ENCODE measurements at regions not wholly inside any gene's neighbourhood (a gene's known extent, or its start where the extent isn't known, plus 50 kb on each side); places are given as distances from the start of the nearest gene placed in this dataset.

DNA sequence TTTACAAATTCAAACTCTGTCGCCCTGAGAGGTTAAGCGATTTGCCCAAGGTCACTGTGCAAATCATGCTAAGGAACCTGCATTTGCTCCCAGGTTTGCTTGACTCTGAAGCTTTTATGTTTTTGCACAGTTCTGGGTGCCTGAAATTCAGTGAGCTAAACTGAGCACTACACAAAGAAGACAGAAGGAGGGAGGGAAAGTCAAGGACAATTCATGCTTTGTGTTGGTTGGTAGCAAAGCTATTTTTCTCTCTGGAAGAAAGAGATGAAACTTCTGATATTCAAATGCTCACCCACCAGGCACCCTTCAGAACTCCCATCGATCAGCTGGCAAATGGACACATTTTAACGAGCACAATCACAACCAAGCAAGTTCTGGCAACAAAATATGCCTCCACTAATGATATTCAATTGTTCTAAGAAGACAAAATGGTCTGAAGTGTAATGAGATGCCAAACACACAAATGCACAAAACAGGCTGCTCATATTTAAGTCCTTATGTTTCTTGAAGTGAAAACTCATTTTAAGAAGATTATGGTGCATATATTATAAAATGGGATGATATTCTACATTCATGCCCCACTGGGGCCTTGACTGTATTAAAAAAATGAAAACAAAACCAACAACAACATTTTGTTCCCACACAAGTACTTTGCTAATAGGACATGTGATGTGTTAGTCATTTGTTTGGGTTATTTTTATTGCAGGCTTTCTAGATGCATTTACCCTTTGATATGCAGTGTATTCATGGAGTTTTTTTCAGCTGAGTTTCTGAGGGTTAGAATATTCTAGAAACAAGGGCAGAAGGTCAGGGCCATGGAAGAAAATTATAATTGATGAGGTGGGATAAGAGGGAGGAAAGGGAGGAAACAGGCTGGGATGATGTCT is 445.6 kb upstream of the CELF4 start:
- no peak for DNase-seq (ENCODE audit: low spot score)

DNA sequence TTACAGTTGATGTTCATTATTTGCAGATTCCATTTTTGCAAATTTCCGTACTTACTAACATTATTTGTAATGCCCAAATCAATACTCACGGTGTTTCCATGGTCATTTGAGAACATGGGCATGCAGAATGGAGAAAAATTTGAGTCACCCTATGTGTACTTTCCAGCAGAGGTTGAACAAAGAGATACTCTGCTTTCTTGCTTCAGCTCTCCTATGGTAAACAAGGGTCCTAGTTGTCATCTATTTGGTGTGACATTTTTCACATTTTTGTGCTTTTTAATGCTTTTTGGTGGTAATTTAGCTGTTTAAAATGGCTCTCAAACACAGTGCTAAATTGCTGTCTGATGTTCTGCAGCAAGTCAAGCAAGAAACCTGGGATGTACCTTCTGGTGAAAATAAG is 444.4 kb upstream of the CELF4 start:
- no peak for DNase-seq (ENCODE audit: low spot score)

DNA sequence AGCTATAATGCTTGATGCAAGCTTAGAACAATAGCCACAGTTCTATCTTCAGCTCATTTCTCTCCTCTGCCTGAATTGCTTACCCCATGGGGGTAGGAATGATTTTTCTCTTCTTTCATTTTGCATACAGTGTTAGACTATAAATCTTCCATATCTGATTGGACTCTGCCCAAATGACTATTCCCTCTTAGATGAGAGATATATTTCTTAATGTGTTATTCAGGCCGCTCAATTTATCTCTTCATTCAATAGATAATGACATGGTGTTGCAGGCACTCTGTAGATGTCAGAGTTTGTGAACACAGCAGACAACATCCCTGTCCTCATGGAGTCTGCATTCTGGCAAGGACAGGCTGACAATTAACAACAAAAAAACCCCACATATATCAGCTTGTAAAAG is 443.7 kb upstream of the CELF4 start:
- DNase-seq (ENCODE audit: low spot score), result no peak

DNA sequence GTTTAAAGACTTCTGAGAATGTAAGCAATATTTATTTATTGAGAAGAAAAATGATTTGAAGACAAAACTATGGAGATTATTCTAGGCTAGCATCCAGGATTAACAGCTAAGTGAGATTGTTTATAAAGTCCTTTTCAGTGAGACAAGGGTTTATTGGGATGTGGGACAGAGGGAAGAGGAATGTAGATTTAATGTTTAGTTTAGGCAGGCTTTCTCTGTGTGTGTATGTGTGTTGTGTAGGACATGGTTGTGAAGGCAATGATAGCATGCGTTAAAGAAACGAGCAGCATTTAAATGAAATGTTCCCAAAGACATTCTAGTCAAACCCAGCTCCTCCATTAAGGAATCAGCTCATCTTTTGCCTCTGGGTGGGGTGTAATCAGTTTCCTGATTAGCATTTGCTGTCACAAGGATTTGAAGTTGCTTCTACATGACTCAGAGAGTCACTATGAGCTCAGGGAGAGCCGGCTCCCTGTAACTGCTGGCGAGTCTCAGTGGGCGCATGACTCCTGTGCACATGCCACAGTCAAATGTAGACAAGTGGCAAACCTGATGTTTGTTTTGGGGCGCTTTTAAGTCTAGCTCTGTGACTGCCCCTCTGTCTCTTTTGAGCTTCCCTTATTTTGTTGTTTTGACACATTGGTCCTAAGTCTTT is 442.2 kb upstream of the CELF4 start:
- DNase-seq (ENCODE audit: low spot score), result no peak

DNA sequence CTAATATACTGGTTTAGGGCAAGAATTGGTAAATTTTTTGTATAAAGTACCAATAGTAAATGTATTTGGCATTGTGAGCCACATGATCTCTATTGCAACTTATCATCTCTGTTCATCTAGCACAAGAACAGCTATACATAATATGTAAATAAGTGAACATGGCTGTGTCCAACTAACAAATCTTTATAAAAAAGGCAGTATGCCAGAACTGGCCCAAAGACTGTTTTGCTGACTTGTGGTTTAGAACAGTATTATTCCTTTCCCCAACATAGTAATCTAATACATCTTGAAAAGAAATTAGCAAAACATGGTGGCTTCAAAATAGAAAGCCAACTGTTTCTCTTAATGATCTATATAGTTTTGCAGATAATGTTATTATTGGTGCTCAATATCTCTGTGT is 441.4 kb upstream of the CELF4 start:
- no peak for DNase-seq (ENCODE audit: low spot score)

DNA sequence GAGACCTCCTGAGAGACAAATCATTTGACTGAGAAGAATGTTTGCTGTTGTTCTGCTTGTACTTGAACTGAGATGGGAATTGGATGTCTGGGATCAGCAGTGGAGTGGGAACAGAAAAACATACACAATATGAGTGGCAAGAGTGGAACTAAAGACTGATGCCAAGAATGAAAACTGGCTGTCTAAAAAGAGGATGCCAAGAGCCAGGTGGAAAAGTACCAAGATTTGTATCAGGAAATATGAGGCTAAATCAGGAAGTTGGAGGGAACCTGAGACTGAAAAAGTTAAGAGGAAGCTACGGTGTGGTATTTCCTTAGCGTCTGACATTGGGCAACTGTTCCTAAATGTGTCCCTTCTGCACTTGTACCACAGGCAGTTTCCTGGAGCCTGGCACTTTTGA is 440.9 kb upstream of the CELF4 start:
- DNase-seq (ENCODE audit: low spot score), result no peak

DNA sequence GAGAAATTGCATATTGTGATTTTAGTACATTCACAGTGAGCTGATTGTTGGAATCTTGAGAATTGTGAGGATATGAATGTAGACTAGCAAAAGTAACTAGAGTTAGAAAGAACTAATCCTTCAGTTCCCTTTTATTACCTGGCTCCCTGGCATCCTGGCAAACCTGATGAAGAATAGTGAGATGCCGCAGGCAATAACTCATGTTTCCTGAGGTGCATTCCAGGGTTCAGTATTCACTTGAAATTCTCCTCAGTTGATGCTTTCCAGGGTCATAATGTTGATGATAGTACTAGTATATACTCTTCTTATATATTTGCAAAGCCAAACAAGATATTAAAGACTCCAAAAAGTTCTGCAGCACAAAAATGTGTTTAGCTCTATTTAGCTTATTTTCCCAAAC is 432.1 kb upstream of the CELF4 start:
- DNase-seq (ENCODE audit: low spot score), result no peak

DNA sequence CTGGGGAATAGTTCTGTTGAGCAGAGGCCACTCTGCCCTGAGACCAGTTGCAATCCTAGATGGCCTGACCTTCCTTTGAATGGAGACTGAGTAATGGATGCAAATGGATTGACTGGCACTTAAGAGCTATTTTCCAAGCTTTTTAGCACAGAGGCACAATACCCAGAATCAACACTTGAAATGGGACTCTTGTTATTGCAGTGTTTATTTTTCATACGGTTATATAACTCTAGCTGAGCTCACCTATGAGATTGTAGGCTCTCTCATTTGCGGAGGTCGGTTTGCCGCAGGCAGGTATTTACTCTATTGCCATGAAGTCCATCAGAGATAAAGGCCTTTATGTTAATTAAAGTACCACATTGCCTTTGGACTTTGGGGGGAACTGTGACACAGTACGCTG is 422.3 kb upstream of the CELF4 start:
- DNase-seq (ENCODE audit: low spot score), result no peak

DNA sequence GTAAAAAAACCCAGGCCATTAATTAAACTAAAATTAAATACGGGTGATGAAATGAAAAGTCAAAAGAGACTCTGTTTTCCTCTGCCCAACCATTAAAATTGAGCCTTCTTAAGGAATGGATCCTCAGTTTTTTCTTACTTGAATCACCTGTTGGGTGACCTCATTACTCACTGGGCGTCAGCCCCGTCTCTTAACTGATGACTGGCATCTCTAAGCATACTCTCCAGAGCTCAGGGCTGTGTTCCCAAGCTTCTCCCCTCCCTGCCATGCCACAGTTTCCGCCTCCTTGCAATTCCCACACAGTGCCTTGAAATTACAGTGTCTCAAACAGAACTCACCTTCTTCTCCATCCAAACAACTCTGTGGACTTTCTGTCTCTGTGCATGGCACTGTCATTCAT is 421.1 kb upstream of the CELF4 start:
- no peak for DNase-seq (ENCODE audit: low spot score)

DNA sequence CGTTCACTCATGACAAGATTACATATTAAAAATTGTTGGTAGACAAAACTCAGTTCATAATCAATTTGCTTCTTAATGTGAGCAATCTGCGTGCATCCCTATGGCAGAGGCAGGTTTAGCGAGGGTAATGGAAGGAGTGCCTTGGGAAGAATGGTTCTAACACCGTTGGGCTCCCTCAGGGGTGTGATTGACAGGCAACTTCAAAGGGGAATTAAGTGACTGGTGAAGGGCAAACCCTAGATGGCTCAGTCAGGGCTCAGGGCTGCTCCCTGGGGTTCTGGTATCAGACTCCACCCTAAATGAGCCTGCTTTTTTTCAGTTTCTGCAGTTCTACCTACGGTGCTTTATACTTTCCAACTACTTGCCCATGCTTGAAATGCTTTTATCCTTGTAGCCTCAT is 419.5 kb upstream of the CELF4 start:
- no peak for DNase-seq (ENCODE audit: low spot score)

DNA sequence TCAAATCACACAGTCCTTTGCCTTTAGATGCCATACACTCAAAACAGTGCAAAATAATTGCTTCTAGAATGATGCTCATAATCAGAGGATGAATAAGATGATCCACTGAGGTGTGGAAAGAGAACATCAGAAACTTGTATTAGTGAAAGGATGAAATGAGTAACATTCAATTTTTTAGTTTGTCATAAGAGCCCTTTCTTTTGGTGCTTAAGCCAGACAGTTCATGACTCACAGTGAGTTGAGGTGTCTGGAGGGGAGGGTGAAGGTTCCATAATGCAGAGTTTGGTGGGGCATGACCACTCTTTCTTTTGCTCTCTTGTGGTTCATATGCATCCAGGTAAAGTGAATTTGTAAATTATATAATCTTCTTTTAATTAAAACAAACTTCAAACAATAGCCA is 415.0 kb upstream of the CELF4 start:
- no peak for DNase-seq (ENCODE audit: low spot score)

DNA sequence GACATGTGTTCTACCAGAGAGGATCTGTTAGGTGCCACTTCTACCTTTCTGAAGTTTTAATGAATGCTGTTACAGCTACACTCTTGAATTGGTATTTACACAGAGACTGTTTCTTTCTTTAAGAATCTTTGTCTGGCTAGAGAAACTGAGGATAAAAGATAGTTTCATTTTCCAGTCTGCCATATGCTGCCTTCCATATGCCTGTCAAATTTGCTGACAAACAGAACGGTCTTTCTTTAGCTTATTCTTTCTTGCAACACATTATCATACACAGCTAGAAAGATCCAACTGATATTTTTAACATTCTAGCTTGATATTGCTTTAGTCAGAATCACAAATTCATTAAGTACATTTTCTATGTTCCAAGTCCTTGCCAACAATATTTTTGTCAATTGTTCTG is 409.8 kb upstream of the CELF4 start:
- DNase-seq (ENCODE audit: low spot score), result no peak

DNA sequence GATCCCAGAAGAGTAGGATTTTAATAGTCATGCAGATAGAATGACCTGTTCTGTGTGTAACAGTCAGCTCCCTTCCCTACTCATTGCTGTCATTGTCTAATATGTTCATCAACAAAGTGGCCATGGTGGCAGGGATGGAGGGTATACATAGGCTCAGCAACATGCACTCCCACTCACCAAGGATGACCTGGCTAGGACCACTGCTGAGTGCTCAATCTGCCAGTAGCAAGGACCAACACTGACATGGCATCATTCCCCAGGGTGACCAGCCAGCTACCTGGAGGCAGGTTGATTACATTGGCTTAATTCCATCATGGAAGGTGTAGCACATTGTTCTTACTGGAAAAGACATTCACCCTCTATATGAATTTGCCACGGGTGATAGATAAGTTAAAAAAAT is 401.7 kb upstream of the CELF4 start:
- no peak for DNase-seq (ENCODE audit: low spot score)

DNA sequence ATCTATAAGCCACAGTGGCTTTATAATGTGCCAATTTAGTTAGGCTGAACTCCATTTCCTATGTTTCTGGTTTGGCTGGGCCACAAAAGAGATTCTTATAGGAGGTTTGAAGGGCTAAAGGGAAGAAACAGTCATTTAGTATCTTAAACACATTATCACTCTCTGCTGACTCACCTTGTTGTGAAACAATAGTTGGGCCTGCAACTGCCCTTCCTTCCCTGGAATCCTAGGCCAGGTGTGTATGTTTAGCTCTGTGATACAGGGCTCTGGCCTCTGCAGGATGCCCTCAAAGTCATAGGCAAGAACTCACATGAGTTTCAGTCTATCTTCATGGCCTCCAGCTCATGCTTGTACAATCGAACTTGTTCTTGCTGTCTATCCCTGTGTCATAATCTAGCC is 400.0 kb upstream of the CELF4 start:
- no peak for DNase-seq (ENCODE audit: low spot score)

DNA sequence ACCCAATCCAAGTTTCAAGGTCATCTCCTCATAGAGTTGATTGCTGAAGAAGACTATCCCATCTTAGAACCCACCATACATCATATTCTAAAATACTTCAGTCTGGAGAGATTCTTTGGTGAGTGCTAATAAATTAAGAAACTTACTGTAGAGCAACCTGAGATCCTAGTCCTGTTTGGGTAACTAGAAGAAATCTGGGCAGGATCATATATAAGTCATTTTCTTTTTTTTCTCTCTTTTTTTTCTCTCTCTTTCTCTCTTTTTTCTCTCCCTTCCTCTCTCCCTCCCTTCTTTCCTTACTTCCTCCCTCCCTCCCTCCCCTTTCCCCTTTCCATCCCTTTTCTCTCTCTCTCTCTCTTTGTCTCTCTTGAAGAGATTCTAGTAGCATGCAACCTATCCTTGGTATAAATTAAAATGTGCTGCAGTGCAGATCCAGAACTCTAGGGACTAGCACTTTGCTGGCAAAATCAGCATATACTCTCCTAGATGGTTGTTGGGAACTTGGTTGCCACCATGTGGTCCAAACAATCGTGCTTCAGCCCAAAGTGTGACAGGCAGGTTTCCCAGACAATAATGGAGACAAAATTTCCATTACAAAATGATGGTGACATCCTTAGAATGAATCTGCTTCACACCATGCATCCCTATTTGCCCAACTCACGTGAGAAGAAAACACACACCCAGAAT is 399.4 kb upstream of the CELF4 start:
- no peak for DNase-seq (ENCODE audit: low spot score)

DNA sequence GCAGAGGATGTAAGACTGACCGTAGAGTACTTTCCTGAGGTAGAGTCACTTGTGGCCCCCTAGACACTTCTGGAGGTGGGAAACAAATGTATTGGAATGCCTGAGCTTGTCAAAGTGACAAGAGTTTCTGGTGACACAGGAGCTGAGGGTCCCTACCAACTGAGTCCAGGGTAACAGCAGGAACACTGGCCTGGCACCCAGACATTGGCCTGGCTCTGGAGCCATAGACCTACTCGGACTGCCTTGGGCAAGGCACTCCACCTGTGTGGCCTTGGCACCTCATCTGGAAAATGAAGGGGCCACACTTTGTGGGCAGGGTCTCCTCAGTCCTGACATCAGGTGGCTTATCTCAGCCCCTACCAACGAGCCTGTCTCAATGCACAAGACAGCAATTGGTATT is 398.2 kb upstream of the CELF4 start:
- no peak for DNase-seq (ENCODE audit: low spot score)

DNA sequence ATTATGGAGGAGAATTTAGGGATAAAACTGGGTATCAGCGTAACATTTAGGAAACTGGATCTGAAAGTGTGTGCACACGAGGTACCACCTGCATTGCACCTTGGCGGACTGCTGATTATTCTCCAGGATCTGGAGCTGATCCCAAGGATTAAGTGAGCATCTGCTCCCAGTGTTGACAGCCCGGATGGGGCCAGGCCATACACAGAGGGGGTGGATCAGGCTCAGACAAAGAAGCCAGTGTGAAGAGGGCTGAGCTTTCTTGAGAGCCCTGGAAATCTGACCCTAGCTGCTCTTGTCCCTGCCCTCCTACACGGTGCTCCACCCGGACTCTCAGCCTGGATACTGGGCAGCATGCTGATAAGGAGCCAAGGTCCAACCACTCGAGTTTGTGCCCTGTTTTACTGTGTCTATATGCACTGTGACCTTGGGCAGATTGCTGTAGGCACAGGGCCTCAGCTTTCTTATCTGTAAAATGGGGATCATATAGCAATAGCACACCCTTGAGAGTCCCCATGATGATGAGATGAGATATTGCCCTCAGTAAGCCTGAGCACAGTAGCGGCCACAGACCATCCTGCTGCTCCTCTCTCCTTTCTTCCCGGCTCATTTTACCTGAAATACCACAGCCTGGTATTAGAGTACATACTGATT is 396.8 kb upstream of the CELF4 start:
- no peak for DNase-seq (ENCODE audit: low spot score)

DNA sequence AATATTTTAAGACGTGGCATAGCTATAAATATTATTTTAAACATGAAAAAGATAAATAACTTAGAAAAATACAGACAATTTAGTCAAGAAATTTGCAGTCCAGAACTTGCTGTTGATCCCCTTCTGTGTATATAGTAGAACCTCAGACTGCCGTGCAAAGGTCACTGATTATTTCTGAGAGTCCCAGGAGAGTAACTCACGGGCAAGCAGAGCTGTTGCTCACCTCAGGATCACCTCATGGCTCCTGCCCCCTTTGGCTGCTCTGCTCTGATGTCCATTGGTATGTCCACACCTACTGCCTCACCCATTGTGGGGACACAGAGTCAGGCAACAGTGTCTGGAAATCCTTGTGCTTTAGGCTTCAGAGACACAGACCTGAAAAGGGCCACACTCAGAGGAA is 392.9 kb upstream of the CELF4 start:
- DNase-seq (ENCODE audit: low spot score), result no peak

DNA sequence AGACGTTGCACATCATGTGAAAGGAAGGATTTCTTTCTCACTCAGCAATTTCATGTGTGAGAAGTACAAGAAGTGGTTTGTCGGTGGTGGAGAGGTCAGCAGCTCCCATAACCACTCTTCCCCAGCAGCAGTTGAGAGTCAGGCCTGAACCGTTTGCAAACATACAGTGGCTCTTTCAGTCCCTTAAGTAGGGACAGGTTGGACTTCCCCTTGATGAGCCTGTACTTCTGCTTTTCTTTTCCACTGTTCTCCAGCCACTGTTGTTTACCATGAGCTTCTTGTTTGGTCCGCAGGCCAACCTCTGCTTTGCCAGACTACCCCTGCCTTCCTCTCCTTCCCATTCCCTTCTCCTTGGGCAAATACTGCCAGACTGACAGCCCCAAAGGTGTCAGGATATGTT is 391.3 kb upstream of the CELF4 start:
- no peak for DNase-seq (ENCODE audit: low spot score)

DNA sequence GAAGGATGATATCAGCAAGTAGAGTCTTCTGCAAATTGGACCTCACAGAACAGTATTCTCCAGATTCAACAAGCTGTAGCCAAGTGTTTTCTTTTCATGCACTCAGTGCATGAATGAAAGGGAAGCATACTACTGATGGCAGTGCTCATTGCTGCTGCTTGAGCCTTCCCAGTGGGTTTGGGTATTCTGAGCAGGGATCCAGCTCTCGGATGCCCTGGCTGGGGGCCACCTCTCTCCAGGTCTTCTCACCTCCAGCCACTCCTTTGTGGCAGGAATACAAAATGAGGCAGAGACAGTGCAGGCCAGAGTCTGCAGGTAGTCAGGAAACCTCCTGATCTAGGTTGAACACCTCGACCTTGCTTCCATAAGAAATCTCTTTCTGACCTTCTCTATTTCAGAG is 390.4 kb upstream of the CELF4 start:
- DNase-seq (ENCODE audit: low spot score), result no peak

DNA sequence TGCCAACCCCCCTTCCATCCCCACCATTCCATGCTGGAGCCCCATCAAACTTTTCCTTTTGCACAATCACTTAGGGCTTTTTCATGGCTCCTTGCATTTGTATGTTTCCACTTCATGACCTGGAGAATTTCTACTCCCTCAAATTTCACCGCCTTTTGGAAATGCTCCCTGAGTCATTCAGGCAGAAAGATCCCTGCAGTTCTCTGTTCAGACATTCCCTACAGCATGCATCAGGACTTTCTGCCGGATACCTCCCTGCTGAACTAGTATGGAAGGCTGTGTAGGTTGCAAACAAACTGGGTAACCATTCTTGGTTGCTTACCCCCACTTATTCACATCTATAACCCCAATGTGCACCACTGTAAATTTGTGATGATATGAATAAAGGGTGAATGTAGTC is 389.6 kb upstream of the CELF4 start:
- DNase-seq (ENCODE audit: low spot score), result no peak

DNA sequence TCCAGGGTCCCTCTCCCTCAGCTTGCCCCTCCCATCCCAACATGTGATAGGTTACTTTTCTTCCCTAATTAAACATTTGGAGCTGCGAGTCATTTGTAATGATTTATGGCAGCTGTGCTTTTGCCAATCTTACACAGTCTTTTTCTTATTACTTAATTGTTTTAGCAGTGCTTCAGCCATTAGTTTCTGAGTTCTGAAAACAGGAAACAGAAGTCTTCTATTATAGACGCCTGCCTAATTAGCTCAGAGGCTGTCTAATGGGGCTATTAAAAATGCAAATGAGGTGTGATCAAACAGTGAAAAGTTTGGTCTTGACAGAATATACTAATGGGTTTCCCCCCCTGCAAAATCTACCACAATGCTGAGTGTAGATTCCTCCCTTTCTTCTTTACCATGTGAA is 388.3 kb upstream of the CELF4 start:
- no peak for DNase-seq (ENCODE audit: low spot score)

DNA sequence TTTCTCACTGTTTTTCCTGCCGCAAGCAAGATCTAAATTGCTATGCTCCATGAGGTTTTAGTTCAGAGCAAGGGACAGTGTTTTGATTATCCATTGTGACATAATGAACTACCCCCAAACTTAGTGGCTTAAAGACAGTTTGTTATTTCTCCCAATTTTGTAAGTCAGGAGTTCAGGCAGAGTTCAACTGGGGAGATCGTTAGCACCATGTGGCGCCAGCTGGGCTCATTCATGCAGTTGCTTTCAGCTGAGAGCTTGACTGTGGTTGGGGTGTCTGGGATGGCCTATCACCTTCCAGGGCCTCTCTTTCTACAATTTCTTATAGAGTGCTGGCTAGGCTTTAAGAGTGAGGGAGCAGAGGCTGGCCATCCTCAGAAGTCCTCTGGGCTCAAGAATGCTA is 382.9 kb upstream of the CELF4 start:
- DNase-seq (ENCODE audit: low spot score), result no peak
